H9 (cell line): ENCODE measurements at regions not wholly inside any gene's neighbourhood (a gene's known extent, or its start where the extent isn't known, plus 50 kb on each side); places are given as distances from the start of the nearest gene placed in this dataset.

Source experiments
- DNase-seq: peaks from one replicate; pipeline ENCODE4 v3.0.0-alpha.2; 2017
- H2AFZ ChIP-seq: one replicate; pipeline ENCODE4 v1.6.1; 2013; ENCODE audit warnings: mild to moderate bottlenecking, low read length, control low read depth, moderate library complexity
- H2AK5ac ChIP-seq: 2 replicates; pipeline ENCODE4 v1.6.1; 2013; ENCODE audit warnings: low read length, control low read depth, mixed read lengths; ENCODE audit not compliant: insufficient read length
- H2BK120ac ChIP-seq: one replicate; pipeline ENCODE4 v1.6.1; 2013; ENCODE audit warnings: low read depth, mild to moderate bottlenecking, low read length, control low read depth, inconsistent platforms; ENCODE audit not compliant: poor library complexity, severe bottlenecking
- H2BK12ac ChIP-seq: 2 replicates; pipeline ENCODE4 v1.6.1; 2013; ENCODE audit warnings: low read length, control low read depth, mixed read lengths, low read depth; ENCODE audit not compliant: insufficient read length
- H2BK15ac ChIP-seq: 2 replicates; pipeline ENCODE4 v1.6.1; 2013; ENCODE audit warnings: low read depth, low read length, control low read depth
- H2BK20ac ChIP-seq: one replicate; pipeline ENCODE4 v1.6.1; 2013; ENCODE audit warnings: low read depth, mild to moderate bottlenecking, low read length, control low read depth, inconsistent platforms; ENCODE audit not compliant: poor library complexity, severe bottlenecking
- H2BK5ac ChIP-seq: 2 replicates; pipeline ENCODE4 v1.6.1; 2013; ENCODE audit warnings: low read length, control low read depth, mixed read lengths; ENCODE audit not compliant: insufficient read length
- H3K14ac ChIP-seq: 2 replicates; pipeline ENCODE4 v1.6.1; 2013; ENCODE audit warnings: low read length, control low read depth; ENCODE audit not compliant: insufficient read depth
- H3K18ac ChIP-seq: 2 replicates; pipeline ENCODE4 v1.6.1; 2013; ENCODE audit warnings: low read depth, mild to moderate bottlenecking, mixed read lengths, low read length, control low read depth; ENCODE audit not compliant: insufficient read length
- H3K23ac ChIP-seq: 2 replicates; pipeline ENCODE4 v1.6.1; 2013; ENCODE audit warnings: low read length, control low read depth, mixed read lengths, low read depth; ENCODE audit not compliant: insufficient read length
- H3K23me2 ChIP-seq: 2 replicates; pipeline ENCODE4 v1.6.1; 2013; ENCODE audit warnings: low read depth, mild to moderate bottlenecking, mixed read lengths, low read length, control low read depth; ENCODE audit not compliant: insufficient read length, poor library complexity, severe bottlenecking
- H3K27ac ChIP-seq: 2 replicates; pipeline ENCODE4 v1.5.1; 2013; ENCODE audit warnings: low read length, control low read depth, mixed read lengths, low read depth; ENCODE audit not compliant: insufficient read length
- H3K27me3 ChIP-seq: 2 replicates; pipeline ENCODE4 v1.6.1; 2013; ENCODE audit warnings: low read length, control low read depth, inconsistent platforms; ENCODE audit not compliant: insufficient read depth
- H3K4ac ChIP-seq: 2 replicates; pipeline ENCODE4 v1.6.1; 2013; ENCODE audit warnings: low read depth, mild to moderate bottlenecking, control low read depth, inconsistent platforms, low read length, moderate library complexity
- H3K4me1 ChIP-seq: 2 replicates; pipeline ENCODE4 v1.6.1; 2013; ENCODE audit warnings: low read length, control low read depth, inconsistent platforms; ENCODE audit not compliant: insufficient read depth
- H3K4me2 ChIP-seq: 2 replicates; pipeline ENCODE4 v1.6.1; 2013; ENCODE audit warnings: low read length, control low read depth, mixed read lengths; ENCODE audit not compliant: insufficient read length, insufficient read depth
- H3K56ac ChIP-seq: 2 replicates; pipeline ENCODE4 v1.6.1; 2013; ENCODE audit warnings: low read depth, mild to moderate bottlenecking, mixed read lengths, low read length, control low read depth; ENCODE audit not compliant: insufficient read length
- H3K79me1 ChIP-seq: 2 replicates; pipeline ENCODE4 v1.6.1; 2013; ENCODE audit warnings: low read depth, mild to moderate bottlenecking, moderate library complexity, low read length, control low read depth, inconsistent platforms; ENCODE audit not compliant: insufficient read depth, poor library complexity, severe bottlenecking
- H3K79me2 ChIP-seq: 2 replicates; pipeline ENCODE4 v1.6.1; 2013; ENCODE audit warnings: low read length, control low read depth, inconsistent platforms; ENCODE audit not compliant: insufficient read depth
- H3K9ac ChIP-seq: 2 replicates; pipeline ENCODE4 v1.6.1; 2013; ENCODE audit warnings: low read length, control low read depth, mixed read lengths; ENCODE audit not compliant: insufficient read length; ENCODE audit errors: extremely low read depth
- H3K9me3 ChIP-seq: one replicate; pipeline ENCODE4 v1.6.1; 2013; ENCODE audit warnings: low read depth, low read length, inconsistent platforms; ENCODE audit not compliant: control insufficient read depth
- H3T11ph ChIP-seq: one replicate; pipeline ENCODE4 v1.6.1; 2013; ENCODE audit warnings: mild to moderate bottlenecking, low read length, control low read depth, inconsistent platforms
- H4K20me1 ChIP-seq: one replicate; pipeline ENCODE4 v1.6.1; 2013; ENCODE audit not compliant: control insufficient read depth, insufficient read length, insufficient read depth
- H4K5ac ChIP-seq: 2 replicates; pipeline ENCODE4 v1.6.1; 2013; ENCODE audit warnings: low read depth, mild to moderate bottlenecking, mixed read lengths, low read length, control low read depth; ENCODE audit not compliant: insufficient read length
- H4K8ac ChIP-seq: replicated peaks from 2 replicates; pipeline ENCODE4 v1.6.1; 2013; ENCODE audit warnings: low read length, control low read depth, mixed read lengths, low read depth; ENCODE audit not compliant: insufficient read length
- H4K91ac ChIP-seq: 2 replicates; pipeline ENCODE4 v1.6.1; 2013; ENCODE audit warnings: low read depth, mild to moderate bottlenecking, moderate library complexity, mixed read lengths, low read length, control low read depth; ENCODE audit not compliant: insufficient read length
- H3K27ac Mint-ChIP-seq, 3 experiments: 2 replicates in 2 of 3; 3 replicates in 1 of 3; pipeline ENCODE4 v1.8.0; 2020 to 2021; ENCODE audit warnings: mixed read lengths in 3 of 3, mild to moderate bottlenecking in 1 of 3, moderate library complexity in 1 of 3
- H3K27me3 Mint-ChIP-seq: 2 replicates; pipeline ENCODE4 v1.8.0; 2021; ENCODE audit warnings: low read depth, mild to moderate bottlenecking, moderate library complexity, mixed read lengths
- H3K36me3 Mint-ChIP-seq, 3 experiments: 2 replicates in 2 of 3; 3 replicates in 1 of 3; pipeline ENCODE4 v1.8.0; 2020 to 2021; ENCODE audit warnings: low read depth in 3 of 3, mixed read lengths in 3 of 3; ENCODE audit not compliant: insufficient read depth in 1 of 3
- H3K4me1 Mint-ChIP-seq, 2 experiments: 2 replicates each; pipeline ENCODE4 v1.8.0; 2020; ENCODE audit warnings: mixed read lengths in 2 of 2
- H3K4me3 Mint-ChIP-seq, 2 experiments: 2 replicates in 1 of 2; 3 replicates in 1 of 2; pipeline ENCODE4 v1.8.0; 2020 to 2021; ENCODE audit warnings: mild to moderate bottlenecking in 2 of 2, mixed read lengths in 2 of 2, moderate library complexity in 1 of 2
- H3K9me3 Mint-ChIP-seq, 2 experiments: 2 replicates in 1 of 2; 3 replicates in 1 of 2; pipeline ENCODE4 v1.8.0; 2020; ENCODE audit warnings: mild to moderate bottlenecking in 2 of 2, mixed read lengths in 2 of 2, moderate library complexity in 1 of 2
- CTCF ChIP-seq: fragments of 200-600 bp; sonication (generic); conservative IDR thresholded peaks from 3 replicates; pipeline ENCODE4 v1.8.0; 2021; ENCODE audit warnings: antibody characterized with exemption, mild to moderate bottlenecking
- WGBS: extraction: QIAGEN DNeasy Blood & Tissue Kit; methylation state at CpG from one replicate; pipeline ENCODE4 v1.1.7; 2013; ENCODE audit warnings: missing lambda C conversion rate, low lambda C conversion rate, mixed read lengths; ENCODE audit not compliant: insufficient read length; ENCODE audit errors: extremely low coverage; 5-methylcytosine and 5-hydroxymethylcytosine counted together

- no peaks in the 10 kb centered on the region for H3K27me3 ChIP-seq
- no peaks in the 10 kb centered on the region for H3K79me2 ChIP-seq
- H2BK120ac ChIP-seq = no peak overlapping the region
- TF ChIP-seq CTCF = no peak
- no peak overlapping the region for H3K14ac ChIP-seq
- no peak for DNase-seq
- Mint-ChIP-seq H3K36me3 (peaks cover 7 to 21% (median 16%) of the 10 kb centered on the region in 3 experiments), H3K9me3 (peaks cover 14 to 26% of the 10 kb centered on the region in 2 experiments), H3K4me1 (peaks cover 20 to 22% of the 10 kb centered on the region in 2 experiments), H3K4me3 (no peak overlapping the region), H3K27me3 (no peaks in the 10 kb centered on the region; the same call in 1 of the 2 replicates), H3K27ac (no peak overlapping the region)
- no peaks in the 10 kb centered on the region for H3K9me3 ChIP-seq
- no peaks in the 10 kb centered on the region for H4K20me1 ChIP-seq
- H3K4me2 ChIP-seq = no peak overlapping the region
- no peak overlapping the region for H3K9ac ChIP-seq
- H2BK20ac ChIP-seq = no peak overlapping the region
- no peak overlapping the region for H3K56ac ChIP-seq
- no peak overlapping the region for H4K5ac ChIP-seq
- H4K8ac ChIP-seq = no peak overlapping the region
- H2BK12ac ChIP-seq = no peak overlapping the region
- no peaks in the 10 kb centered on the region; the same call in 1 of the 2 replicates for H3K4me1 ChIP-seq
- H3K4ac ChIP-seq = no peak overlapping the region
- H2AFZ ChIP-seq = no peak overlapping the region
- no peak overlapping the region for H2BK15ac ChIP-seq
- no peak overlapping the region for H3T11ph ChIP-seq
- H2BK5ac ChIP-seq = no peak overlapping the region
- no CpG with 5 or more reads among the region's 1 CpG for WGBS
- no peaks in the 10 kb centered on the region for H3K23me2 ChIP-seq
- no peak overlapping the region for H2AK5ac ChIP-seq
- H3K18ac ChIP-seq = no peak overlapping the region
- H4K91ac ChIP-seq = no peak overlapping the region
- no peaks in the 10 kb centered on the region for H3K79me1 ChIP-seq
- H3K23ac ChIP-seq = no peak overlapping the region
- no peak overlapping the region for H3K27ac ChIP-seq
Measured at GRCh38 chr4:188459381-188459780, 320.1 kb downstream of the TRIML1 start.
